Activated CD4-positive, alpha-beta T cell treated with anti-CD3 and anti-CD28 coated beads for 48 hours (primary cell): ENCODE measurements at regions not wholly inside any gene's neighbourhood (a gene's known extent, or its start where the extent isn't known, plus 50 kb on each side); places are given as distances from the start of the nearest gene placed in this dataset.
"Not testable (repeated sequence)": the region's sequence is repeated elsewhere in the genome, so short reads cannot be mapped to it uniquely, and the experiment has no call there.

Experiments
- DNase-seq: peaks from one replicate; pipeline ENCODE4 v3.0.0-alpha.2; 2020

GRCh38 chr9:88819476-88819875 is 171.8 kb upstream of the S1PR3 start:
- DNase-seq: no peak

GRCh38 chr9:88820055-88820454 is 171.2 kb upstream of the S1PR3 start:
- DNase-seq: no peak

DNA sequence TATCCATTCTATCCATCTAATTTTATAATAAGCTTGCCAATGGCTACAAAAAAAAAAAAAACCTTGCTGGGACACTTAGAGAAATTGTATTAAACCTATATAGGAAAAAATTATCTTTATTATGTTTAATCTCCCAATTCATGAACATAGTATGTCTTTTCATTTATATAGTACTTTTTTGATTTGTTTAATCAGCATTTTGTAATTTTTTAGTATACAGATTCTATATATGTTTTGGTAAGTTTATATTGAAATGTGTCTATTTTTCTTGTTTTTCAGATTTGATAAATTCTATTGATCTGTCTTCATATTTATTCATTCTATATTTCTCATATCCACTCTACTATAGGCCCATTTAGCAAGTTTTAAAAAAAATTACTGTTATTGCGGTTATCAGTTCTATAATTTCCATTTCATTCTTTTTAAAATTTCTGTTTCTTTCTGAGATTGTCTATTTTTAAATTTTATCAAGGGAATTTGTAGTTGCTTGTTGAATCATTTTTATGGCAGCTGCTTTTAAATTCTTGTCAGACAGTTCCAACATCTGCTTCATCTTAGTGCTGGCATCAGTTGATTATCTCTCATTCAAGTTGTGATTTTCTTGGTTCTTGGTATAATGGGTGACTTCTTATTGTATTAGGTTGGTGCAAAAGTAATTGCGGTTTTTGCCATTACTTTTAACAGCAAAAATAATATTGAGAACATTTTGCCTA is 170.1 kb upstream of the S1PR3 start:
- no peak for DNase-seq

GRCh38 chr9:88821746-88822106 is 169.5 kb upstream of the S1PR3 start:
- DNase-seq: no peak

DNA sequence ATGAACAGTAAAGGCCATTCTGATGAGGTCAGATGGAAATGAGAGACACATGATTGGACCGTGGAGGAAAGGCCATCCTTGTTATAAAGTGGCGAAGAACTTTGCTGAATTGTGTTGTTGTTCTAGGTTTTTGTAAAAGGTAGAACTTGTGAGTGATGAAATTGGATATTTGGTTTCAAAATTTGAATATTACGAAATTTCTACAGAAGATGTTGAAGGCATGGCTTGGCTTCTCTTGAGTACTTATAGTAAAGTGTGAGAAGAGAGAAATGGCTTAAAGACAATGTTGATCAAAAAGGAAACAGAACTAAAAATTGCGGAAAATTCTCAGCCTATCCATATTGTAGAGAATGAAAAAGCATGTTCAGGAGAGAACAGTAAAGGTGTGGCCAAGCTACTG is 166.6 kb upstream of the S1PR3 start:
- no peak for DNase-seq

DNA sequence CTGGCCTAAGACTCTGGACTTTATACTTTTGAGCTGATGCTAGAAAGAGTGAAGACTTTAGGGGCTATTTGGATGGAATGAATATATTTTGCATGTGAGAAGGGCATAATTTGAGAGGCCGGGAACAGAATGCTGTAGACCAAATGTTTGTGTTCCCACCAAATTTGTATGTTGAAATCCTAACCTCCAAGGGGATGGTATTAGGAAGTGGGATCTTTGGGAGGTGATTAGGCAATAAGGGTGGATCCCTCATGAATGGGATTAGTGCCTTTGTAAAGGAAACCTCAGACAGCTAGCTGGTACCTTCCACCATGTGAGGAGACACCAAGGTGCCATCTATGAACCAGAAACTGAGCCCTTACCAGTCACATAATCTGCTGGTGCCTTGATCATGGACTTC is 165.1 kb upstream of the S1PR3 start:
- no peak for DNase-seq

DNA sequence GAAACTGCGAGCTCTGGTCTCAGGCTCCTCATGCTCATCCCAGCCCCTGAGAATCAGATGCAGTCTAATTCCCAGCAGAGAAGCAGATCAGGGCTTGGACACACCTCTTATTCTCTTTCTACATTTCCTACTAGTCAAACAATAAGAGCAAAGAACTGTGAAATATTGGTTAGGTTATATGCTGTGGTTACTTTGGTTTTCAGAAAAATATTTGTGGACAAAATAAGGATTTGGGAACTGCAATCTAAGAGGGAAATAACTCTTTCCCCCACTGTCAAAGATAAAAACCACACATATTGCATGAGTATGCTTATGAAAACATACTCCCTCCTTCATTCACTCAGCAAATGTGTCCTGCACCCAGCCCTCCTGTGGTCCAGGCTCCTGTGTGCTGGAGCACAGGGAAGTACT is 164.5 kb upstream of the S1PR3 start:
- DNase-seq: no peak

- DNase-seq: no peak
Observed at GRCh38 chr9:88828018-88828417, 163.2 kb upstream of the S1PR3 start.

DNA sequence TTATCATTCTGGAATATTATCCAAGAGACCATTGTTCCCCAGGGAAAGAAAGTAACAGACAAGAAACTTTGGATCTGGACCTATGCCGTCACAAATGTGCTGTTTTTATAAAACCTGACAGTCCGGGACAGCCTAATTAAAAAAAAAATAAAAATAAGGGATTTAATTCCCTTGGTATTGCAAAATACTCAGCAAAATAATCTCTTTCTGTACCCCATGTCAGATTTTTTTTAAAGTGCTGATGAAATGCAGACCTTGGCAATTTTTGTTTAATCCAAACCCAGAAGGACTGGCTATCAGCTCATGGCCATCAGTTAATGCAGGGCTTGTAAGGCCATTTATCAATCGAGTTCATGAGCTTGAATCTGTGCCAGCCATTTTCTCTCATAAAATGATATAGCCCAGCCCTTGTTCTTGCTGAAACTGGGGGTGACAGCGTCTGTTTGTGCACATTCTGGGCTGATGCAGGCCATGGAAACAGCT is 162.7 kb upstream of the S1PR3 start:
- no peak for DNase-seq

- peak; percentile 51 for DNase-seq
Observed at GRCh38 chr9:88829276-88829675, 162.0 kb upstream of the S1PR3 start.

GRCh38 chr9:88831713-88832407 is 159.4 kb upstream of the S1PR3 start:
- no peak for DNase-seq

DNA sequence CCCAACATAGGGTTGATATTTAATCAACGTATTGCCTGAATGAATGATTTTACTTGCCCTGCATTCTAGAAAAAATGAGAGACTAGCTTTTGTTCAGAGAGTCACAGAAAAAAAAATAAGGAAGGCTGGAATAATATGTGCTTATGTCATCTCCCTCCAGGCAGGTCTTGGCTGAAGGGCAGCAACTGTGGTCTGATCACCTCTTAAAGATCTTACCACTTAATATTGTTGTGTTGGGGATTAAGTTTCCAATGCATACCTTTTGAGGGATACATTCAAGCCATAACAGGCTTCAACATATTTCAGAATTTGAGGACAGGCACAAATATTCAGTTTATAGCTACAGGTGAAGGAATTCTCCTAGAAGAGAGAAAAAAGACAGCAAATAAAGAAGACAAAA is 157.3 kb upstream of the S1PR3 start:
- DNase-seq: no peak

DNA sequence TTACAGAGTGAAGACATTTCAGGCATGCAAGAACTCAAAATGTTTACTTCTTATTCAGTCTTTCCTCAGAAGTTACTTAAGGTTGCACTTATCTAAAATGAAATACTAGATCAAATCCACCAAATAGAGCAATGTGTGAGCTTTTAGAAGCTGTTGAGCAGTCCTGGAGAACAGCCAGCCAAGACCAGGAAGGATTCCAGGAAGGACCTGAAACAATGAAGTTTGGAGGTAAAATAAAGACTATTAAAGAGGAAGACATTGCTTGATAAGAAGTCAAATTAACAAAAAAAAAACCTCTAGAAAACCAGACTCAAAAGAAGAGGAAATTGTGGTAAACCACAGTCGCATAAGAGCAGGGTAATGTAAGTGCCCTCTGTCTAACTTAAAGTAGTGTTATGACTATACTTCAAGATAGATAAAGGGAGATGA is 156.2 kb upstream of the S1PR3 start:
- DNase-seq: no peak

- no peak for DNase-seq
Observed at GRCh38 chr9:88835772-88836171, 155.5 kb upstream of the S1PR3 start.

- no peak for DNase-seq
Observed at GRCh38 chr9:88837731-88838130, 153.5 kb upstream of the S1PR3 start.

- DNase-seq: not testable (repeated sequence)
Observed at GRCh38 chr9:88849878-88850277, 141.4 kb upstream of the S1PR3 start.

DNA sequence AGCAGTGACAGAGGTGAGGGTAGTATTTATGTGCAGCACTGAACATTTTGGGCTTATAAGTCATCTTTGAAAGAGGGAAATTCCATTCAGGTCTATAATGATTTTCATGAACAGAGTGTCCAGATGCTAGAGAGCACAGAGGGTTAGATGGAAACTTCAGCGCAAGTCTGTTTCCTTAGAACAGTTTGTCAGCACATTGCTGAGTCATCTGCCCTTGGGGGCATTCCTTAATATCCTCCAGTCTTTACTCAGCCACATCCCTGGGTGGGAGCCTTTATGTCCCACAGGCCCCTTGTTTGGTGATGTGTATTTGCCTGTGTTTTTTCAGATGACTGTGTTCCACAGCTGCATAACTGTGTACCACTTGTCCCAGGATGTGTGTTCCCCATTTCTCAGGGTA is 138.5 kb upstream of the S1PR3 start:
- no peak for DNase-seq

GRCh38 chr9:88870627-88871026 is 120.6 kb upstream of the S1PR3 start:
- no peak for DNase-seq

GRCh38 chr9:88871669-88872068 is 119.6 kb upstream of the S1PR3 start:
- DNase-seq: no peak

DNA sequence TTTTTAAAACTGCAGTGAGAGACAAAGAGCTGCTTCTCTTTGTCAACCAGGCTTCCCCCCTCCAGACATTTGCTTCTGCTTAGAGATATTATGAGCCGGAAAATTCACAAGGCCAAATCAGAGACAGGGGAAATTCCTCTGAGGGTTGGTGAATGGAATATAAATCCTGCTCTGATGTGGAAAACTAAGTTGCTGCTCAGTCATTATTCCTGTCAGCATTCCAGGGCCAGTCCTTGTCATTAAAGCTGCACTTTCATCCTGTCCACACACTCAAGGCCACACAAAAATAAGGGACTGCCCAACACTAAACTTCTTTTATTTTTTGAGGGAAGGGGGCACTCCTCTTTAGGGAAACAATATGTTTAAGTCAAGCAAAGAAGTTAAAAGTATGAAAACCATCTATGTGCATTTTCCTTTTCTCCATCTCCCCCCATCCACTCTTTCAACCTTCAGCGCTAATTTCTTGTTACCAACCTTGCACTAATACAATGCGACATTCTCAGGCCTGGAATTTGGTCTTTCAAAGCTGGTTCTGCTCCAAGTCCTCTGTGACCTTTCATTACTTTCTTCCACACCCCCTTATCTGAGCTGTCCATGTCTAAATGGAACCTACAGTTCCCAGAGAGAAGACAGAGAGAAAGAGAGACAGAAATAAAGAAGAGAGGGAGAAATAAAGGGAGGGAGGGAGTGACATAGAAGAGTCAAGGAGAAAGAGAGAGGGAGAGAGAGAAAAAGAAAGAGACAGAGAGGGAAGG is 118.9 kb upstream of the S1PR3 start:
- DNase-seq: no peak

GRCh38 chr9:88873635-88874034 is 117.6 kb upstream of the S1PR3 start:
- DNase-seq: no peak

GRCh38 chr9:88874391-88874790 is 116.9 kb upstream of the S1PR3 start:
- DNase-seq: no peak

DNA sequence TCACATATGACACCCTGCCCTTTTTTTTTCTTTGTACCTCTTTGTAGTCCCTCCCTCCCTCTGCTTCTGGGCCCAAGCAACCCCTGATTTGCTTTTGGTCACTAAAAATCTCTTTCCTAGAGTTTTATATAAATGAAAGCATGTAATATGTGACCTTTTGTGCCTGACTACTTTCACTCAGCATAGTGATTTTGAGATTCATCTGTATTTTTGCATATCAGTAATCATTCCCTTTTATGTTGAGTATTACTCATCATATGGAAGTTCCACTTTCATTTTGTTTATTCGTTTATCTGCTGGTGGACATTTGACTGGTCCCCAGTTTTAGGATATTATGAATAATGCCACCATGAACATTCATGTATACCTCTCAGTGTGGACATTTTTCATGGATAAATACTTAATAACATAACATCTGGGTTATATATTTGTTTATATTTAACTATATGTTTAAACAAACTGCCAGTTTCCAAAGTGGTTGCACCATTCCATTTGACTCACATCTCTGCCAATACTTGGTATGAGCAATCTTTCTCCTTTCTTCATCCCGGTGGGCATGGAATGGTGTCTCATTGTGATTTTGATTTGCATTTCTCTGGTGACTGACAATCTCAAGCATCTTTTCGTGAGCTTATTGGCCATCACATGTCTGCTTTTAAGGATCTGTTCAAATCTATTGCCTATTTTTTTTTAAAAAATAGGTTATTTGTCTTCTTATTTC is 115.7 kb upstream of the S1PR3 start:
- DNase-seq: no peak
